ENCODE measurements at regions not wholly inside any gene's neighbourhood (a gene's known extent, or its start where the extent isn't known, plus 50 kb on each side); places are given as distances from the start of the nearest gene placed in this dataset.
"Not testable (repeated sequence)": the region's sequence is repeated elsewhere in the genome, so short reads cannot be mapped to it uniquely, and the experiment has no call there.

DNA sequence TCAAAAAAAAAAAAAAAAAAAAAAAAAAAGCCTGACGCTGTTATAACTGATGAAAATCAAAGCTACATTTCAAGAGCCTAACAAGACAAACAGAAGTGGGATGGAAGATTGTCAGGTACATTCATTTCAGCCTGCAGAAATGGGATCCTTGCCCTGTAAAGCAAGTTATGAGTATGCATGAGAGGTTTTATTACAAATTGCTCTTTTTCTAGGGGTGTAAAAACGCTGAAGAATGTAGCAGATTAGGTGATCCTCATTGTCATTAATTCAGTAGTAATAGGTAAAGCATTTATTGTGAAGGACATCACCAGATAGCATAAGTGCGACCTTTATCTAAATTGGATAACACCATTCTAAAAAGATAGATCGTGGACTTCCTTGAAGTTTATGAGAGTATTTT is 208.3 kb downstream of the KCNJ2 start:
- DNase-seq: no peak

DNA sequence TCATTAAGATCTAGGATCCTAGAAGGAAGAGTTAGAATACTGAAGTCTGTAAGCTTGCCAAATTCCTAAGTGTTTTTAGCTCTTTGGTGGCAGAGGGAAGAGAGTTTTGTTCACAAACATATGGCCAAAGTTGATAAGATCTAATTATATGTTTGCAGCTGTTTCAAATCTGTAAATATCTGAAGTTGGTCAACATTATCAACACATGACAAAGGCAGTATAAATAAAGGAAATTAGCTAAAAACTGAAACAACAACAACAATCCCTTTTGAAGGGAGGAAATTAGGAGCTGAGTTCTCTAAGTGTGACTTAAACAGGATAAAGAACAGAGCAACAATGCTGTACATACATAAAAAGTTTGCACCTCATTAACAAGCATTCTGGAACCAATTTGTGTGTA is 208.7 kb downstream of the KCNJ2 start:
- DNase-seq: no peak

DNA sequence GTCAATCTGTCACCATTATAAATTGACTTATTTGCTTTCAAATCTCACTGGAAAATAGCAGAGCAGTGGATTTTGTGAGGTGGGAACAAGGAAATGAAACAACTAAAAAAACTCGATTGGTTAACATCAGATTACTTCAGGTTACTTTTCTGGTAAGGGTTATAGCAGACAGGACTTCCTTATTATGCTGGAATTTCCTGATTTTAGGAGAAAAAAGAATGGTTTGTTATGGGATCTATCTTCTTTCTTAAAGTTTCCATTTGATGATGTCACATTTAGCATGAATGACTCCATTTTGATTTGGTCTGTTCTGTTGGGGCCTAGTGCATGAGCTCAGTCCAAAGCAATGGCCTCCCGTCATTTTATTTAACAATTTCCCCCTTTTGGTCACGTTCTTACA is 210.6 kb downstream of the KCNJ2 start:
- no peak for DNase-seq

DNA sequence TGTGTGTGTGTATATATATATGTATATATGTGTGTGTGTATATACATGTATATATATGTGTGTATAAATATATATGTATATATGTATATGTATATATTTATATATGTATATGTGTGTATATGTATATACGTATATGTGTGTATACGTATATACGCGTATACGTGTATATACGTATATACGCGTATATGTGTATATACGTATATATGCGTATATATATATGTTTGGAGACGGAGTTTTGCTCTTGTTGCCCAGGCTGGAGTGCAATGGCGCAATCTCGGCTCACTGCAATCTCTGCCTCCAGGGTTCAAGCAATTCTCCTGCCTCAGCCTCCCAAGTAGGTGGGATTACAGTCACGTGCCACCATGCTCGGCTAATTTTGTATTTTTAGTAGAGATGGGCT is 212.6 kb downstream of the KCNJ2 start:
- DNase-seq: not testable (repeated sequence)

DNA sequence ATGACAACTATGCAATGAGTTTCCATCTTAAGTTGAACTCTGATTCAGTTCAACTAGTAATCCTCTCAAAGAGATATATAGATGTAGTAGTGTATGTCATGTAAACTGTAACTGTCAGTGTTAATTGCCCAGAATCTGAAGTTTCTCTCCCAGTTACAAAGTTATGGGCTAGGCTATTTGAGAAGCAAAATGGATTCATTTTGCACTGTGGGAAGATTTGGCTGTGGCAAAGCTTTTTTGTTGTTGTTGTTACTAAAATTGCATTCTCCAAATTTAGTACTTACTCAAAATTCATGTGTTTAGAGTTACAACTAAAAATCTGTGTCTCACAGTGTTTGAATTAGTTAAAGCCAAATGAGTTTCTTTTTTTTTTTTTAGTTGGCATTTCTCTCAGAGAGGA is 219.0 kb downstream of the KCNJ2 start:
- no peak for DNase-seq

DNA sequence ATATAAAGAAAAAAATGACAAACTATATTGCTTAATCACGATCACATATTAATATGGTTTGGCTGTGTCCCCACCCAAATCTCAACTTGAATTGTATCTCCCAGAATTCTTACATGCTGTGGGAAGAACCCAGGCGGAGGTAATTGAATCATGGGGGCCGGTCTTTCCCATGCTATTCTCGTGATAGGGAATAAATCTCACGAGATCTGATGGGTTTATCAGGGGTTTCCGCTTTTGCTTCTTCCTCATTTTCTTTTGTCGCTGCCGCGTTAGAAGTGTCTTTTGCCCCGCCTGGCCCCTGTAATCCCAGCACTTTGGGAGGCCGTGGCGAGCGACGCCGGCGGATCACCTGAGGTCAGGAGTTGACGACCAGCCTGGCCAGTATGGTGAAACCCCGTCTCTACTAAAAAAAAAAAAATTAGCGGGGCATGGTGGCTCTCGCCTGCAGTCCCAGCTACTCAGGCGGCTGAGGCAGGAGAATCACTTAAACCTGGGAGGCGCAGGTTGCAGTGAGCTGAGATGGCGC is 220.0 kb downstream of the KCNJ2 start:
- not testable (repeated sequence) for DNase-seq

DNA sequence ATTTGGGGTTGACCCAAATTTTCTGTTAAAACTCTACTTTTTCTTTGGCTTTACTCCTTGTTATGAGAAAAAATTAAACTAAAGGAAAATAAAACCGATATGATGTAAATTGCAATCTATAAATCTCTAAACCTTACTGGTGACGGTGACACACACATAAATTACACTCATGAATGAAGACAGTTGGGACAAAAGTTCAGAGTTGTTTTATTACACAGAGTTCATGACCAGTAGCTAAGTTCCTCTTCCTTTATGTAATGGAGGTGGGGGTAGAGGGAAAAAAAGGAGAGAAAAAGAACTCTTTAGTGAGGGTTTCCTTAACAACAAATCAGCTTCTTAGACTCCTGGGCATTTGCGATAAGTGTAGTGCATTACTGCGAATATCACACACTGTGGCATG is 220.7 kb downstream of the KCNJ2 start:
- DNase-seq: no peak

DNA sequence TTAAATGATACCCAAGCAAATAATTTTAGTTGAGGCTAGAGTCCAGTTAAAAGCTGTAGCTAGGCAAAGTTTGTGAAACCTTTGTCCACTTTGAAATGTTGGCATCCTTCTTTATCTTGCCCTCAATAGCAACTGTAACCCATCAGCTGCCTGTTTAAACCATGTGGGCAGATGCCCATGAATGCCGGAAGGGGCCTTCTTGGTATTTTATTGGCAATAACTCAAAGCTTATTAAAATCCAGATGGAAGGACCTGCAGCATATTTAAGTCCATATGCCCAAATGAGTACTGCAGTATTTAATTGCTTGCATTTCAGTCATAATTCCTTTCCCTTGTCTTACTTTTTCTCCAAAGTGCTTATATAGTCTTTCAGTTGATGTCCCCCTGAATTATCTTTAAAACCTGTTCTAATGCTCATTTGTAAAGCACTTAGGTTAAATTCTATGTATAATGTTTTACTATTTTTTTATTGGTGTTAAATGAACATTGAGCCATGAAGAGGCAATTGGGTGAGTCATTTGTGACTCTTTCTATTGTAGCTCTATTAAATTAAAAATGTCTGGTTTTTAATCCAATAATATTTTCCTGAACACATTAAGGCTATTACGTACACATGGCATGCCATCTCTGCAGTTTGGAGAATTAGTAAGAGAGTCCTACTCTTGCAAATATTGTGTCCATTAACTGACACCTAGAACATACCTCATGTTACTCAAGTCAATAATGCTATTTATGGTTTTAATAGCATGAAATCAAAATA is 225.3 kb downstream of the KCNJ2 start:
- DNase-seq: no peak

DNA sequence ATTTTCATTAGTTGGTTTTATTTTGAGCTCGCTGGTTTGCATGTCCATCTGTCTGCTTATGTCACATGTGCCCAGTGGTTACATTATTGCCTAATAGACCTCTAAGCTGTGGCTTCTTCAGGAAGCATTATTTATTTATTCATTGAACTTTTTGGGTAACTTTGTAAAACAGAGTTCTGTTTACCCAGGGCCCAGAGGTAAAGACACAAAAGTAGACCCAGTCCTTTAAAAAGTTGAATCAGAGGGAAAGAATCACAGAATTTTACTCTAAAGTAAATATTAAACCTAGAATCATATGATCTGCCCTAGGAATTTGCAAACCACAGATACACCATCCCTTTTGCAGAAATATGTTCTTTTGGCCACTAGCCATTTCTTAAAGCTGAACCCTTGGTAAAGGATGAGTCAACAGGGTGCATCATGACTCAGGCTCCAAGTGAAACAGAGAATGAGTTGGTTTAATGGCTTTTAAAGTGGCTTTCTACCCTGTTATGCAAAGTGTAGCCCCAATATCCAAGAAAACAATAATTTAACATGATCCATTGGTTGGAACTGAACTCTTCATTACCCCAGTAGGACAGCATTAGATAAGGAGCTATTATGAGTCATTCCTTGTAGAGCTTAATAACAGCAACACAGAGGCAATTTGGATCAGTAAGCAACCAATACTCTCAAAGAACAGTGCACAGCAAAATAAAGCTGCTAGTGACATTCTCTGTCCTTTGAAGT is 236.3 kb downstream of the KCNJ2 start:
- no peak for DNase-seq

DNA sequence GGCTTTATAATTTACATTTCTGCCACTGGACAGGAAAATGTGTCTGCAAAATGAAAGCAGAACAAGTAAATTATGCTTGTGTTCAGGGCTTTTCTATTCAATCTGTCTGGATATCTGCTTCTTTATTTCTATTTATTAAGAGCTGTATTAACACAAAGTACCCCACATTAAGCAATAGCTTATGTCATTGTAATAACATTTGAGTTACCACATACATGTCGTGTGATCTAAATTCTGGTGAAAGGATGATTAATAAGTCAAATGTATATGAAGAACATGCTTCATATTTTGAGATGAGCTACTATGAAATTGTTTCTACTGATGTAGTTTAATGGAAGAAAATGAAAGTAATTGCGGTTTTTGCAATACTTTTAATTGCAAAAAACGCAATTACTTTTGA is 238.2 kb downstream of the KCNJ2 start:
- DNase-seq: no peak

DNA sequence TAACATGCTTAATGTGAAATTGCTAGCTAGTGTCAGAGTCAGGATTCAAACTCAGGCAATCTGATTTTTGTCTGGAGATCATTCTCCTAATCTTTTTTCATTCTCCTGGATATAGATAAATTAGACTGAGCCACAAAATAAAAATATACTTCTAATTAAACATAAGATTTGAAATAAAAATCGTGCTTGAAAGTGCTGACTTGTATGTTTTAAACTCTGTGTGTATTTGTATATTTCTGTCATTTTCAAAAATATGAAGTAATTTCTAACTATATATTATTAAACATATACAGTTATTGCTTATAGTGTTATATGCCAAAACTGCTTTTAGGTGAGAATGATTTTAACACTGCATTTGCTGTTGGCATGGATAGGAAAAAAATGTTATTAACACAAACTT is 239.4 kb downstream of the KCNJ2 start:
- no peak for DNase-seq

DNA sequence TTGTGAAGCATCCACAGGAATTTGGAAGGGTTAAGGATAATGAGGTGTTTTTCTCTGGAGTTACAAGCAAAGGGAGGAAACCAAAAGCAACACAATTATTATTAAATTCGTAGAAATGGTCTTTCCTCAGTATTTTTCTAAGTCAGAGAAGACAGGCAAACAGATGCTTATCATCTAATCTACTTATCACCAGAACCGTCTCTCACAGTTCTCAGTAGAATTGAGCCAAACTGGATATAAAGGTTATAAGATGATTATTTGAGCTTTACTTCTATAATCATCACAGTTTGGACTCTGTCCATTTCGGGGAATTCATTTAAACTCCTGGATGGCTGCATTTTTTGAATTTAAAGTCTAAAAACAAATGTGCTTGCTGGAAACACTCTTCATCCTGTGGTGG is 245.0 kb downstream of the KCNJ2 start:
- no peak for DNase-seq

DNA sequence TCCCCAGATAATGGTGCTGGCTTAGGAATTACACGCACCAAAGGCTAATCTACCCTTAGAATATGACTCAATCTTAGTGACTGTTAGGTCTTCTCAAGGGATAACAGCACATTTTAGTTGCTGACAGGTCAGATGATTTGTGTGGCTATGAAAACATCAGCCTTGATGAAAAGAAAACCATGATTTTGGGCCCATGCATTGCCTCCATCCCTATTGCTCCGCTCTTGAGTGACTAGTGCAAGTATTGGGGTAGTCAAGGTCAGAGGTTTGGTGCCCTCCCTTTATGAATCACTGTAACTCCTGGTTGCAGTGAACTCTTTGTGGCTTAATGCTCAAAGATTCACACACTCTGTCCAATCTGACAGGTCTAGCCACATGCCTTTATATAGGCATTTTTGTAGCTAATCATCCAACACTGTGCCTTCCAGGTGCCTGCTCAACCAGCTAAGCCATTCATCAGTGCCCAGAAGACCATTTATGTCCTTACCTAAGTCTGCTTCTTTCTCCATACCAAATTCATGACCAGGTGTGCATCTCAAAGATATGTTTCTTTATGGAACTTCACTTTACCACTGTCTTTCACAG is 251.6 kb downstream of the KCNJ2 start:
- no peak for DNase-seq

DNA sequence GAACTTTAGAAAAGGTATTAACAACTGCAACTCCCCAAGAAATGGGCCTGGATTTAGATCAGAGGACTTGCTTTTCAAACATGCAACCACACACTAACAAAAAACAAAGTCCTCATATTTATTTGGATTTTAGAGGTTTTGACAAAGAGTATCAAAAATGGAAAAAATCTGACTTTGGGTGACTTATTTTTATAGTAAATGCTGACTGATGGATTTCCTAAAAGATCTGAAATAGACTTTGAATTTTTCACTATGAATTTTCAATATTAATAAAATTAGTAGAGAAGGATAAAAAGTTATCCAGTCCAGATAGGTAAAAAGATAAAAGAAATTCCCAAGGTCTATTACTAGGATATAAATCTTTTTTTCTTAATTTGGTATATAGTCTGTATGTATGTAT is 253.5 kb downstream of the KCNJ2 start:
- no peak for DNase-seq

DNA sequence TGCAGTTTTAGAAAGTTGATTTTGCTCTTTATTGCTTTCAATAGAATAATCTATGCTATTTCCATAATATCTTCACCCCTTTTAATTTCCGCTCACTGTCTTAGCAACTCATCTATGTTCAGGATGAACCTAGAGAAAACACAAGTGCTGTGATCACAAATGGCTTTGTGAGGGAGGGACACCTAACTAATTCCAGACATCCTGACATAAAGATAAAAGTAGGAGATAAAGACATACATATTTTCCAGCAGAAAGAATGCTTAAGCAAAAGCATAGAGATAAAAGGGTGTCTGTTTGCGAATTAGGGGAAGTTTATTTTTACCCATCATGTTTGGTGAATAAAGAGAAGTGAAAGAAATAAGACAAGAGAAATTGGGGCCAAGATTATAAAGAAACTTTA is 254.2 kb downstream of the KCNJ2 start:
- no peak for DNase-seq

DNA sequence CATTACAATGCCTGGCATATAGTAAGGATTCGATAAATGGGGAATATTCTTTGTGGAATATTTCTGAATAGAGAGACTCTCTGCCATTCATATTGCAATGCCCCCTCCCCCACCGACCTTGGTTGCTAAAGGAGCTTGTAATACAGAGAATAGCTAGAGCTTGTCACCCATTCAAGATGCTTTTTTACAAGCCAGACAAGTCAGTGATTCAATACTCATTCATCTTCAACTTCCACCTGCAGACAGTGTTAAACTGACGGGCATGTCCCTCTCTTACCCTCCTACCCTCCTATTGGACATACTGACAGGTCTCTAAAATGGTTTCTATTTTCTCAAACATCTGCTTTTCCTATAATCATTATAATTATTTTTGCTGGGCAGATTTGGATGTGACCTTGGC is 257.4 kb downstream of the KCNJ2 start:
- no peak for DNase-seq

DNA sequence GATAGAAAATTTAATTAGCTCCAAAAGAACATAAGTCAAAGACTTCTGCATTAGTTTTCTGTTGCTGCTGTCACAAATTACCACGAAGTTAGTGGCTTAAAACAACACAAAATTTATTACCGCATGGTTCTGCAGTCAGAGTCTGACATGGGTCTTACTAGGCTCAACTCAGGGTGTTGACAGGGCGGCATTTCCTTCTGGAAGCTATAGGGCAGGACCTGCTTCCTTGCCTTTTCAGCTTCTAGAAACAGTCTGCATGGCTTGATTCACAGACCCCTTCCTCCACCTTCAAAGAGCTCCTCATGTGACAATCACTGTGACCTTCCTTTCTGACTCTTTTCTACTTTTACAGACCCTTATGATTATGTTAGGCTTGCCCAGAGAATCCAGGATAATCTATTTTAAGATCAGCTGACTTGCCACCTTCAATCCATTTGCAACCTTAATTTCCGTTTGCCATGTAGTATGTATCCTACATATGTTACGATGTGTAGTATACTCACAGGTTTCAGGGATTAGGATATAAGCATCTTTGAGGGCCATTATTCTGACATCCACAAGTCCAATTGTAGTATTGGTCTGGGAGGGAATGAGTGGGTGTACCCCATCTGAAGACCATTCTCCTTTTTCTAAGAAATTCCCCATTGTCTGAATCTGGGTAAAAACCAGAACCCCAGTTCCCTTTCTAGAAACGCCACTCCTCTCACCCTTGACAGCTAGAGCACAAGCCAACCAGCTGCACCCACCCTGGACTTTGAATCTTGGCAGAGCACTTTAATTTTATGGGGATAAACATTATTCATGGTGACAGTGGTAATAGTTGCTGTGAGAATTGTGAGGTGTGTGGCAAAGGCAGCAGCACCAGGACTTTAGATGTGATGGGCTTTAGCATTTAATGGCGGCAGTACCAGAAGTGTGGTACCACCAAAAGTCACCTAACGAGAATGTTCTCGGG is 265.5 kb downstream of the KCNJ2 start:
- no peak for DNase-seq

DNA sequence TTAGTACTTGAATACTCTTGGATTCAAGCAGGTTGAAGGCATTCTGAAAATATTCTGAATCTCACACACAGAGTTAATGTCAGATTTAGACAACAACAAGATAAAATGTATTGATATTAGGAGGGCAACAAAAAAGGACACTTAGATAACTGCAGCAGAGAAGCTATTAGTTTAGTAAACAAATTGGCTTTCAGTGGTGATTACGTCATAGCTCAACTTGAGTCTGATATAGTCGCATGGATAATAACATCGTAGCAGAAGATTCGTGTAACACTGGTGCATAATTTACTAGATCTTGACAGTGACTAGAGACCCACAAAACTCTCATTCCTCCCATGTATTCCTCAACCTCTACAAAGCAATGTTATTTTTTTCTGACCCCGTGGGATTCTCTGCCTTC is 268.3 kb downstream of the KCNJ2 start:
- DNase-seq: no peak

DNA sequence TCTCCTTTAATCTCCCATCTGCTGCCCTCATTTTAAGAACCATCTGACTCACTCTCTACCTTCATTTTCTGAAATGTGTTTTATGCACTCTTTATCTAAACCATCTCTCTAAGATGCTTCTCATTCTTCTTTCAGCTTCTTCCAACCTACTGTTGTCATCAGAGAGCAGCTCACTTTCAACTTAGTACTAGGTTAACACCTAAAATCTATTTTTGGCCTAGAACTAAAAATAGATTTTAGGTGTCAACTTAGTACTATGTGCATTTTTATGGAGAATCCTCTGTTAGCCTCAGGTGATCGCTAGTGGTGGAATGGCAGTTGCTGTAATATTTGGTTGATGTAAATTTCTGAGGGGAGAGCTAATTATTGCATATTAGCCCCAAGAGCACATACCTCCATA is 277.1 kb downstream of the KCNJ2 start:
- no peak for DNase-seq

DNA sequence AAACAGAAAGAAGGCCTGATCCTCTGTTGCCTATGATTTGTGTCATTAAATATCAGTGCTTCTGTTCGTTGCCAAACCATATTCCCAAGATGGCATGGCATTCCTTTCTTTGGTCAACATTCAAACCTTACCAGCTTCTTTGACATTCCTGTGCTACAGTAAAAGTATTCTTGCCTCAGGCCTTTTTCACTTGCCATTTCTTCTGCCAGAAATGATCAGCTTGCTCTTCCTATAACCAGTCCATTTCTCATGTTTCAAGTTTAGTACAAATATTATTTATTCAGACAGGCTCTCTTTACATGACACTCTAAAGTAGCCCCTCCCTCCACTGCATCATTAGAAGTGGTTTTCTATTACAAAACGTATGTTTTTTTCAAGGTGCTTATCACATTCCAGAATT is 278.3 kb downstream of the KCNJ2 start:
- no peak for DNase-seq

DNA sequence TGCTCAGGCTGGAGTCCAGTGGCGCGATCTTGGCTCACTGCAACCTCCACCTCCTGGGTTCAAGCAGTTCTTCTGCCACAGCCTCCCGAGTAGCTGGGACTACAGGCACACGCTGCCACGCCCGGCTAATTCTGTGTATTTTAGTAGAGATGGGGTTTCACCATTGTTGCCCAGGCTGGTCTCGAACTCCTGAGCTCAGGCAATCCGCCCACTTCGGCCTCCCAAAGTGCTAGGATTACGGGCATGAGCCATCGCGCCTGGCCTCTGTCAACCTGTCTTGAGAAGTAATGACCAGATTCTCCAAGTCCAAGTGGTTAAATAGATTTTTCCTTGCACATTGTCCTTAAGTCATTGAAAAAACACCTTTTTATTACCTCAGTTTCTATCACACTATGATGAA is 283.7 kb downstream of the KCNJ2 start:
- not testable (repeated sequence) for DNase-seq

DNA sequence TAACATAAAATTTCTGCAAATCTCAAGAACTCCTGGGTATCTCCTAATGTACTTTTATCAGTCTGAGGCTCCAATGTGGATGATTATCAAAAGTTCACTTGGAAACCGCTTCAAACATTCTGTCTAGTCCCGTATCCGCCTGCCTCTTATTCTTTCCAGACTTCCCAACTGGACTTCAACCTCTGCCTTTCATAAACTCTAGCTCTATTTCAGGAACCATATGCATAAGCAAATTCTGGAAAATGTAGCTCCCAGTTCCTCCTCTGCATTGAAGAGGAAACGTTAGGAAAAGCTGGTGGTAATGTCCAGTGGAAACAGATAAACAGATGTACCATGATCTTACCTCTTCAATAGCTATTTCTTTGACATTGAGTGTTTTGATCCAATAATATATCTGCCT is 285.0 kb downstream of the KCNJ2 start:
- no peak for DNase-seq

DNA sequence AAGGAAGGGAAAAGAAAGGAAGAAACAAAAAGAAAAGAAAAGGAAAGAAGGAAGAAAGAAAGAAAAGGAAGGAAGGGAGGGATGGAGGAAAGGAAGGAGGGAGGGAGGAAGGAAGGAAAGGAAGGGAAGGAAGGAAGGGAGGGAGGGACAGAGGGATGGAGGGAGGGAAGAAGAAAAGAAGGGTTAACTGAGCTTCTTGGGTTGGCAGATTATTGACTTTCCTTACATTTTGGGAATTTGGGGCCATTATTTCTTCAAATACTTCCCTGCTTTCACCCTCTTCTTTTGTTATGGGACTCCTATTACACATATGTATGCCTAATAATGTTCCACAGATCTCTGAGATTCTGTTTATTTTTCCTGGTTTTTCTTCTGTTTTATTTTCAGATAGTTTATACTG is 285.6 kb downstream of the KCNJ2 start:
- no peak for DNase-seq
